SK-N-MC (cell line): ENCODE measurements at regions not wholly inside any gene's neighbourhood (a gene's known extent, or its start where the extent isn't known, plus 50 kb on each side); places are given as distances from the start of the nearest gene placed in this dataset.

Experiments
- EZH2 ChIP-seq: fragments of 200-600 bp; sonication (generic); IDR thresholded peaks from one replicate; pipeline ENCODE4 v1.6.1; 2017; ENCODE audit warnings: antibody characterized with exemption
- POLR2AphosphoS5 ChIP-seq: IDR thresholded peaks from 2 replicates; pipeline ENCODE4 v1.6.1; 2012; ENCODE audit warnings: mild to moderate bottlenecking, low read depth, low read length, borderline replicate concordance

DNA sequence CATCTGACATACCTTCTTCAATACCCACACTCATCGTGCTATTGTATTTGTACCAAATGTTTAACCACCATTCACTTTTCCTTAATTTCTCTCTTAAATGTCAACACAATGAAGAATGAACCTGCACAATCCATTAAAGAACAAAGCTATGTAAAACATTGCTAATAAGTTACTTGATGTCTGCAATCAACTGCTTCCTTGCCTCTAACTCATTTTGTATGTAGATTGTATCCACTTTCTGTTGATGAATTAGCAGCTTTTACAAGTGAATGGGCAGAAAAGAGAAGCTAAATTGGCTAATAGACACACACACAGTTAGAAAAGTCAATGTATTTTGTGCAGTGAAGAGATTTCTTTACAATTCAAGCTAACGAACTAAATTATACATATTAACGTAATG, 212.5 kb upstream of the NDST3 start:
- TF ChIP-seq EZH2 (no peak), POLR2AphosphoS5 (no peak)
